Mucosa of descending colon (tissue), 3 donors: ENCODE measurements at regions not wholly inside any gene's neighbourhood (a gene's known extent, or its start where the extent isn't known, plus 50 kb on each side); places are given as distances from the start of the nearest gene placed in this dataset.

ENCODE experiments used
- ATAC-seq: fragments of 200-7000 bp; cut with Tn5 transposase; one replicate; pipeline ENCODE4 v1.9.1; 2020; ENCODE audit warnings: mild to moderate bottlenecking, moderate library complexity
- DNase-seq, 3 donors: peaks; one replicate each; pipeline ENCODE4 v3.0.0-alpha.2; 2020
- H3K36me3 ChIP-seq: fragments of 200-600 bp; one replicate; pipeline ENCODE4 v1.8.0; 2021; ENCODE audit warnings: low read depth, mild to moderate bottlenecking
- H3K4me1 ChIP-seq: fragments of 200-600 bp; one replicate; pipeline ENCODE4 v1.8.0; 2021; ENCODE audit warnings: low read depth, mild to moderate bottlenecking
- H3K4me3 ChIP-seq: fragments of 200-600 bp; one replicate; pipeline ENCODE4 v1.8.0; 2021; ENCODE audit warnings: mild to moderate bottlenecking
- H3K9me3 ChIP-seq: fragments of 200-600 bp; one replicate; pipeline ENCODE4 v1.8.0; 2021; ENCODE audit warnings: mild to moderate bottlenecking
- CTCF ChIP-seq: fragments of 200-600 bp; IDR thresholded peaks from one replicate; pipeline ENCODE4 v1.8.0; 2022; ENCODE audit warnings: antibody characterized with exemption, mild to moderate bottlenecking
- intact Hi-C, 2 donors: fragments of 100-400 bp; cut with DNase I in 1 of 2; cut with micrococcal nuclease in 1 of 2; formaldehyde crosslinking; loops; one replicate each; pipeline versions ENCODE4 v1.11.0 to v1.11.1; 2022; cut with DNase I, micrococcal nuclease
- donor health status: DM: no; HTN: no; CAD: no; lungs with moderate emphysema.
- donor health status: DM: no; HTN: no; CAD: no.
- donor health status: DM: no; HTN: yes; CAD: no.

GRCh38 chr15:100703032-100703578 lies 100.7 kb downstream of the ASB7 start:
- no peaks in the 10 kb centered on the region for H3K4me1 ChIP-seq
- no peak overlapping the region for H3K4me3 ChIP-seq
- intact Hi-C loops: no loop called here
- H3K9me3 ChIP-seq: no peaks in the 10 kb centered on the region
- DNase-seq (no peak), ATAC-seq (no peak)
- no peak for TF ChIP-seq CTCF
- H3K36me3 ChIP-seq: no peaks in the 10 kb centered on the region

- no peak overlapping the region for H3K4me3 ChIP-seq
- no peaks in the 10 kb centered on the region for H3K4me1 ChIP-seq
- TF ChIP-seq CTCF: no peak
- H3K9me3 ChIP-seq: no peaks in the 10 kb centered on the region
- no peak for DNase-seq
- H3K36me3 ChIP-seq: no peaks in the 10 kb centered on the region
- no peak for ATAC-seq
- intact Hi-C loops: no loop called here
Observed at GRCh38 chr15:100703671-100704070, 101.3 kb downstream of the ASB7 start.

- intact Hi-C loops: no loop called here
- DNase-seq: no peak
- Histone ChIP-seq H3K4me1 (no peaks in the 10 kb centered on the region), H3K4me3 (no peak overlapping the region), H3K9me3 (no peaks in the 10 kb centered on the region), H3K36me3 (no peaks in the 10 kb centered on the region)
- no peak for ATAC-seq
- no peak for TF ChIP-seq CTCF
Observed at GRCh38 chr15:100704281-100705055, 102.1 kb downstream of the ASB7 start.

GRCh38 chr15:100705065-100705464 lies 102.7 kb downstream of the ASB7 start:
- TF ChIP-seq CTCF: no peak
- Histone ChIP-seq H3K4me3 (no peak overlapping the region), H3K4me1 (no peaks in the 10 kb centered on the region), H3K9me3 (no peaks in the 10 kb centered on the region), H3K36me3 (no peaks in the 10 kb centered on the region)
- DNase-seq (no peak), ATAC-seq (no peak)
- intact Hi-C loops: no loop called here

GRCh38 chr15:100705841-100706240 lies 103.5 kb downstream of the ASB7 start:
- Histone ChIP-seq H3K4me3 (no peak overlapping the region), H3K4me1 (no peaks in the 10 kb centered on the region), H3K36me3 (no peaks in the 10 kb centered on the region), H3K9me3 (no peaks in the 10 kb centered on the region)
- intact Hi-C loops: no loop called here
- DNase-seq (no peak), ATAC-seq (no peak)
- TF ChIP-seq CTCF: no peak
